ENCODE measurements at regions not wholly inside any gene's neighbourhood (a gene's known extent, or its start where the extent isn't known, plus 50 kb on each side); places are given as distances from the start of the nearest gene placed in this dataset.

DNA sequence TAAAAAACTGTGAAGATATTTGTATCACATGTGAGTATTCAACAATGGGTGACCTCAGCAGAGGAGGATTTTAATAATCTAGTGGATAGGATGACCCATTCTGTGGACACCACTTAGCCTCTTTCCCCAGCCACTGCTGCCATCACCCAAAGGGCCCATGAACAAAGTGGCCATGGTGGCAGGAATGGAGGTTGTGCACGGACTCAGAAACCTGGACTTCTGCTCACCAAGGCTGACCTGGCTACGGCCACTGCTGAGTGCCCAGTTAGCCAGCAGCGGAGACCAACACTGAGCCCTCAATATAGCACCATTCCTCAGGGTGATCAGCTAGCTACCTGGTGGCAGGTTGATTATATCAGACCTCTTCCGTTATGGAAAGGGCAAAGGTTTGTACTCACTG lies 1410.4 kb upstream of the CDH9 start:
- no peaks in the 10 kb centered on the region for H3K36me3 ChIP-seq (ENCODE audit: insufficient read depth, low read length)
- no peak overlapping the region for H3K9ac ChIP-seq (ENCODE audit: low read depth, low read length)
- H4K20me1 ChIP-seq (ENCODE audit: insufficient read depth, low read length): no peaks in the 10 kb centered on the region
- DNase-seq (no peak), ATAC-seq (ENCODE audit: insufficient read depth, low read depth) (no peak)
- H3K4me3 ChIP-seq (ENCODE audit: low read depth in 1 of 2, low read length in 2 of 2): no peak overlapping the region
- no peaks in the 10 kb centered on the region for H3K79me2 ChIP-seq (ENCODE audit: insufficient read depth, low read length)
- H3K4me1 ChIP-seq (ENCODE audit: insufficient read depth, low read length): no peaks in the 10 kb centered on the region
- H3K4me2 ChIP-seq (ENCODE audit: insufficient read depth, low read length): no peak overlapping the region
- H2AFZ ChIP-seq (ENCODE audit: low read depth, low read length): no peak overlapping the region
- H3K27ac ChIP-seq (ENCODE audit: low read length): no peak overlapping the region
- no peaks in the 10 kb centered on the region for H3K9me3 ChIP-seq (ENCODE audit: insufficient read depth, low read length, severe bottlenecking)
- no peak for TF ChIP-seq EZH2 (IDR thresholded peaks at IDR 0.05; ENCODE audit: borderline replicate concordance, low read depth, low read length, severe bottlenecking)
- TF ChIP-seq, protein P1, sequence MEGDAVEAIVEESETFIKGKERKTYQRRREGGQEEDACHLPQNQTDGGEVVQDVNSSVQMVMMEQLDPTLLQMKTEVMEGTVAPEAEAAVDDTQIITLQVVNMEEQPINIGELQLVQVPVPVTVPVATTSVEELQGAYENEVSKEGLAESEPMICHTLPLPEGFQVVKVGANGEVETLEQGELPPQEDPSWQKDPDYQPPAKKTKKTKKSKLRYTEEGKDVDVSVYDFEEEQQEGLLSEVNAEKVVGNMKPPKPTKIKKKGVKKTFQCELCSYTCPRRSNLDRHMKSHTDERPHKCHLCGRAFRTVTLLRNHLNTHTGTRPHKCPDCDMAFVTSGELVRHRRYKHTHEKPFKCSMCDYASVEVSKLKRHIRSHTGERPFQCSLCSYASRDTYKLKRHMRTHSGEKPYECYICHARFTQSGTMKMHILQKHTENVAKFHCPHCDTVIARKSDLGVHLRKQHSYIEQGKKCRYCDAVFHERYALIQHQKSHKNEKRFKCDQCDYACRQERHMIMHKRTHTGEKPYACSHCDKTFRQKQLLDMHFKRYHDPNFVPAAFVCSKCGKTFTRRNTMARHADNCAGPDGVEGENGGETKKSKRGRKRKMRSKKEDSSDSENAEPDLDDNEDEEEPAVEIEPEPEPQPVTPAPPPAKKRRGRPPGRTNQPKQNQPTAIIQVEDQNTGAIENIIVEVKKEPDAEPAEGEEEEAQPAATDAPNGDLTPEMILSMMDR (IDR thresholded peaks at IDR 0.05; ENCODE audit: borderline replicate concordance, extremely low read depth, low read length, poor library complexity, severe bottlenecking): no peak
- H3K27me3 ChIP-seq (ENCODE audit: insufficient read depth, low read length, poor library complexity): no peaks in the 10 kb centered on the region

GRCh38 chr5:28430565-28431178 lies 1392.3 kb upstream of the CDH9 start:
- H3K9me3 ChIP-seq (ENCODE audit: insufficient read depth, low read length, severe bottlenecking): peaks cover 7% of the 10 kb centered on the region
- H3K36me3 ChIP-seq (ENCODE audit: insufficient read depth, low read length): no peaks in the 10 kb centered on the region
- H3K9ac ChIP-seq (ENCODE audit: low read depth, low read length): no peak overlapping the region
- no peak for DNase-seq
- ATAC-seq (ENCODE audit: insufficient read depth, low read depth): no peak
- no peaks in the 10 kb centered on the region for H3K4me1 ChIP-seq (ENCODE audit: insufficient read depth, low read length)
- TF ChIP-seq EZH2 (IDR thresholded peaks at IDR 0.05; ENCODE audit: borderline replicate concordance, low read depth, low read length, severe bottlenecking): no peak
- TF ChIP-seq, protein P1 (IDR thresholded peaks at IDR 0.05; ENCODE audit: borderline replicate concordance, extremely low read depth, low read length, poor library complexity, severe bottlenecking): no peak
- no peak overlapping the region for H2AFZ ChIP-seq (ENCODE audit: low read depth, low read length)
- H3K79me2 ChIP-seq (ENCODE audit: insufficient read depth, low read length): no peaks in the 10 kb centered on the region
- no peaks in the 10 kb centered on the region for H3K27me3 ChIP-seq (ENCODE audit: insufficient read depth, low read length, poor library complexity)
- no peak overlapping the region for H3K27ac ChIP-seq (ENCODE audit: low read length)
- no peak overlapping the region for H3K4me3 ChIP-seq (ENCODE audit: low read depth in 1 of 2, low read length in 2 of 2)
- H4K20me1 ChIP-seq (ENCODE audit: insufficient read depth, low read length): no peaks in the 10 kb centered on the region
- H3K4me2 ChIP-seq (ENCODE audit: insufficient read depth, low read length): no peak overlapping the region

GRCh38 chr5:28421141-28421540 lies 1382.8 kb upstream of the CDH9 start:
- H3K36me3 ChIP-seq (ENCODE audit: insufficient read depth, low read length): no peaks in the 10 kb centered on the region
- TF ChIP-seq, protein P1 (IDR thresholded peaks at IDR 0.05; ENCODE audit: borderline replicate concordance, extremely low read depth, low read length, poor library complexity, severe bottlenecking): no peak
- no peak for TF ChIP-seq EZH2 (IDR thresholded peaks at IDR 0.05; ENCODE audit: borderline replicate concordance, low read depth, low read length, severe bottlenecking)
- H2AFZ ChIP-seq (ENCODE audit: low read depth, low read length): no peak overlapping the region
- peaks cover 1% of the 10 kb centered on the region for H3K9me3 ChIP-seq (ENCODE audit: insufficient read depth, low read length, severe bottlenecking)
- no peak overlapping the region for H3K4me3 ChIP-seq (ENCODE audit: low read depth in 1 of 2, low read length in 2 of 2)
- H4K20me1 ChIP-seq (ENCODE audit: insufficient read depth, low read length): no peaks in the 10 kb centered on the region
- no peak overlapping the region for H3K27ac ChIP-seq (ENCODE audit: low read length)
- H3K79me2 ChIP-seq (ENCODE audit: insufficient read depth, low read length): no peaks in the 10 kb centered on the region
- H3K9ac ChIP-seq (ENCODE audit: low read depth, low read length): no peak overlapping the region
- H3K4me2 ChIP-seq (ENCODE audit: insufficient read depth, low read length): no peak overlapping the region
- H3K27me3 ChIP-seq (ENCODE audit: insufficient read depth, low read length, poor library complexity): no peaks in the 10 kb centered on the region
- ATAC-seq (ENCODE audit: insufficient read depth, low read depth) (no peak), DNase-seq (no peak)
- no peaks in the 10 kb centered on the region for H3K4me1 ChIP-seq (ENCODE audit: insufficient read depth, low read length)

Measured in DND-41 (cell line).